Spleen (tissue), 7 donors: ENCODE measurements at regions not wholly inside any gene's neighbourhood (a gene's known extent, or its start where the extent isn't known, plus 50 kb on each side); places are given as distances from the start of the nearest gene placed in this dataset.

Source experiments
- POLR2A ChIP-seq, 3 donors: fragments of 450-650 bp; IDR thresholded peaks; one replicate each; pipeline ENCODE4 v1.5.1; 2017; ENCODE audit warnings: antibody characterized with exemption in 3 of 3, mild to moderate bottlenecking in 1 of 3
- POLR2AphosphoS5 ChIP-seq, 3 donors: sonication (generic); formaldehyde crosslinking; IDR thresholded peaks; one replicate each; pipeline ENCODE4 v1.5.1; 2017; ENCODE audit warnings: antibody characterized with exemption in 3 of 3
- TF ChIP-seq, protein P1 (sequence below), 11 experiments: fragments of 200-600 bp in 7 of 11; fragments of 450-650 bp in 4 of 11; sonication (generic) in 4 of 11; IDR thresholded peaks in 8 of 11; conservative IDR thresholded peaks in 3 of 11; 1 replicate in 7 of 11; 2 replicates in 4 of 11; pipeline versions ENCODE4 v1.4.0 to v1.8.0; 2016 to 2021; ENCODE audit warnings: antibody characterized with exemption in 11 of 11, inconsistent platforms in 4 of 11, mild to moderate bottlenecking in 1 of 11
- donor health status: DM: no; HTN: no; CAD: no; lungs with moderate emphysema.
- donor health status: DM: no; HTN: no; CAD: no.
- donor health status: DM: no; HTN: no; CAD: no.

DNA sequence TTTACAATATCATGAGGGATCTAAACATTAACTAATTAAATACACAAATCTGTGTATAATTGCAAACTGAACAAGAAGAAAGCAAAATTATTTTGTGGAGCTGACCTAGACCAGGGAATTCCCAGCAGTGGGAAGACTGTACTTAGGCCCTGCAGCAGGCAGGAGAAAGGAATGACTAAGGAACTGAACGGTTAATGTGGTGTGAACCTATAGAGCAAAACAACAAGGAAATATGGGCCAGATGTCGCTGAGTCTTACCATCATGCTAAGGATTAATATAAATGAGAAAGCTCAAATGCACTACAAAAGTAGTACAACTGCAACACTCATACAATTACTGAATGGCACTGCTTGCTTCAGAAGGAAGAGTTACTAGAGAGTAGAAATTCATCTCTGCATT lies 120.3 kb upstream of the ATXN3L start:
- TF ChIP-seq POLR2AphosphoS5 (IDR thresholded peaks at IDR 0.05) (no peak), POLR2A (IDR thresholded peaks at IDR 0.05) (no peak)
- TF ChIP-seq, protein P1, sequence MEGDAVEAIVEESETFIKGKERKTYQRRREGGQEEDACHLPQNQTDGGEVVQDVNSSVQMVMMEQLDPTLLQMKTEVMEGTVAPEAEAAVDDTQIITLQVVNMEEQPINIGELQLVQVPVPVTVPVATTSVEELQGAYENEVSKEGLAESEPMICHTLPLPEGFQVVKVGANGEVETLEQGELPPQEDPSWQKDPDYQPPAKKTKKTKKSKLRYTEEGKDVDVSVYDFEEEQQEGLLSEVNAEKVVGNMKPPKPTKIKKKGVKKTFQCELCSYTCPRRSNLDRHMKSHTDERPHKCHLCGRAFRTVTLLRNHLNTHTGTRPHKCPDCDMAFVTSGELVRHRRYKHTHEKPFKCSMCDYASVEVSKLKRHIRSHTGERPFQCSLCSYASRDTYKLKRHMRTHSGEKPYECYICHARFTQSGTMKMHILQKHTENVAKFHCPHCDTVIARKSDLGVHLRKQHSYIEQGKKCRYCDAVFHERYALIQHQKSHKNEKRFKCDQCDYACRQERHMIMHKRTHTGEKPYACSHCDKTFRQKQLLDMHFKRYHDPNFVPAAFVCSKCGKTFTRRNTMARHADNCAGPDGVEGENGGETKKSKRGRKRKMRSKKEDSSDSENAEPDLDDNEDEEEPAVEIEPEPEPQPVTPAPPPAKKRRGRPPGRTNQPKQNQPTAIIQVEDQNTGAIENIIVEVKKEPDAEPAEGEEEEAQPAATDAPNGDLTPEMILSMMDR (IDR thresholded peaks at IDR 0.05 in 8 of 11, conservative IDR thresholded peaks at IDR 0.05 in 3 of 11), result no peak
